A549 (cell line): ENCODE measurements at regions not wholly inside any gene's neighbourhood (a gene's known extent, or its start where the extent isn't known, plus 50 kb on each side); places are given as distances from the start of the nearest gene placed in this dataset.

ENCODE experiments used
- ATAC-seq, 2 experiments: fragments of 200-7000 bp in 1 of 2; fragments of >200 bp in 1 of 2; cut with Nextera tagmentation in 1 of 2; cut with Tn5 transposase in 1 of 2; 3 replicates each; pipeline versions ENCODE4 v1.8.0 to v1.9.1; 2018 to 2020; ENCODE audit warnings: mild to moderate bottlenecking in 1 of 2, moderate library complexity in 1 of 2
- CTCF ChIA-PET: fragments of 300-600 bp; sonication (Branson Sonifier 250); formaldehyde crosslinking; extraction: SDS; loops from one replicate; lab custom pipeline; 2021; ENCODE audit warnings: antibody characterized with exemption, inconsistent platforms; lab: Yijun Ruan, JAX
- POLR2A ChIA-PET: fragments of 350-600 bp; formaldehyde crosslinking; extraction: SDS; loops from one replicate; lab custom pipeline; 2021; ENCODE audit warnings: antibody characterized with exemption, inconsistent platforms; lab: Yijun Ruan, JAX
- DNase-seq, 2 experiments: peaks; one replicate each; pipeline versions ENCODE4 v3.0.0 to v3.0.0-alpha.2; 2011 to 2016; ENCODE audit warnings: low read depth in 1 of 2, low spot score in 1 of 2
- FAIRE-seq: peaks from 2 replicates; lab custom pipeline; 2011; peaks lifted over from hg19 to GRCh38; lab: Jason Lieb, UNC
- H3K27ac ChIP-seq, 2 experiments: fragments of >200 bp; sonication (Bioruptor Twin); formaldehyde crosslinking; 3 replicates each; pipeline ENCODE4 v1.5.1; 2016 to 2017
- H3K4me1 ChIP-seq: fragments of >200 bp; sonication (Bioruptor Twin); formaldehyde crosslinking; 3 replicates; pipeline ENCODE4 v1.6.1; 2016
- H3K4me2 ChIP-seq: fragments of >200 bp; sonication (Bioruptor Twin); formaldehyde crosslinking; 3 replicates; pipeline ENCODE4 v1.6.1; 2016
- H3K4me3 ChIP-seq: fragments of >200 bp; sonication (Bioruptor Twin); formaldehyde crosslinking; 3 replicates; pipeline ENCODE4 v1.5.1; 2016
- H3K9me3 ChIP-seq: fragments of >200 bp; sonication (Bioruptor Twin); formaldehyde crosslinking; 3 replicates; pipeline ENCODE4 v1.6.1; 2016
- CEBPB ChIP-seq, 2 experiments: fragments of >200 bp in 1 of 2; sonication (Bioruptor Twin) in 1 of 2; formaldehyde crosslinking in 1 of 2; IDR thresholded peaks; 2 replicates each; pipeline ENCODE4 v1.6.1; 2012 to 2016
- CHD4 ChIP-seq: fragments of 200-600 bp; sonication (generic); IDR thresholded peaks from 2 replicates; pipeline ENCODE4 v1.6.1; 2016; ENCODE audit warnings: antibody characterized with exemption, mild to moderate bottlenecking, borderline replicate concordance
- EP300 ChIP-seq, 2 experiments: fragments of >200 bp; sonication (Bioruptor Twin); formaldehyde crosslinking; IDR thresholded peaks; 2 replicates in 1 of 2; 3 replicates in 1 of 2; pipeline ENCODE4 v1.6.1; 2016 to 2017
- FOSL2 ChIP-seq, 2 experiments: fragments of 450-650 bp in 1 of 2; fragments of >200 bp in 1 of 2; sonication (Bioruptor Twin) in 1 of 2; formaldehyde crosslinking; IDR thresholded peaks; 2 replicates each; pipeline versions ENCODE4 v1.5.0 to v1.6.1; 2016 to 2020; ENCODE audit warnings: mild to moderate bottlenecking in 1 of 2, moderate library complexity in 1 of 2
- HDAC2 ChIP-seq: fragments of 200-600 bp; sonication (generic); IDR thresholded peaks from 2 replicates; pipeline ENCODE4 v1.6.1; 2016
- HEYL ChIP-seq: fragments of 250-450 bp; sonication (Bioruptor Pico); IDR thresholded peaks from 2 replicates; pipeline ENCODE4 v1.8.0; 2021; ENCODE audit warnings: mild to moderate bottlenecking, moderate library complexity
- HOXA7 ChIP-seq: fragments of 250-450 bp; sonication (Bioruptor Pico); IDR thresholded peaks from 2 replicates; pipeline ENCODE4 v1.5.0; 2020; ENCODE audit warnings: mild to moderate bottlenecking, moderate library complexity
- KDM1A ChIP-seq: fragments of 200-600 bp; sonication (generic); IDR thresholded peaks from 2 replicates; pipeline ENCODE4 v1.6.1; 2016; ENCODE audit warnings: low read depth, mild to moderate bottlenecking
- MAX ChIP-seq: IDR thresholded peaks from 2 replicates; pipeline ENCODE4 v1.6.1; 2012
- MAZ ChIP-seq: fragments of 150-350 bp; IDR thresholded peaks from 2 replicates; pipeline ENCODE4 v1.6.1; 2014; ENCODE audit warnings: antibody characterized with exemption, low read depth, low read length, borderline replicate concordance
- NFE2L2 ChIP-seq: fragments of 150-350 bp; conservative IDR thresholded peaks from 2 replicates; pipeline ENCODE4 v1.6.1; 2014; ENCODE audit warnings: low read length
- NR3C1 ChIP-seq: fragments of >200 bp; sonication (Bioruptor Twin); formaldehyde crosslinking; IDR thresholded peaks from 3 replicates; pipeline ENCODE4 v1.6.1; 2017
- PBX3 ChIP-seq: IDR thresholded peaks from 2 replicates; pipeline ENCODE4 v1.6.1; 2012
- POLR2AphosphoS2 ChIP-seq: conservative IDR thresholded peaks from 2 replicates; pipeline ENCODE4 v1.6.1; 2012; ENCODE audit warnings: low read length, improper control_type of control experiment, inconsistent platforms
- REST ChIP-seq: fragments of 200-600 bp; sonication (generic); IDR thresholded peaks from 2 replicates; pipeline ENCODE4 v1.6.1; 2016; ENCODE audit warnings: antibody characterized with exemption, mild to moderate bottlenecking, moderate library complexity
- RNF2 ChIP-seq: fragments of 200-600 bp; sonication (generic); IDR thresholded peaks from 2 replicates; pipeline ENCODE4 v1.6.1; 2016; ENCODE audit warnings: low read depth, mild to moderate bottlenecking, antibody characterized with exemption, moderate library complexity, borderline replicate concordance
- SMC3 ChIP-seq: fragments of >200 bp; sonication (Bioruptor Twin); formaldehyde crosslinking; IDR thresholded peaks from 3 replicates; pipeline ENCODE4 v1.6.1; 2018; ENCODE audit warnings: inconsistent platforms
- SREBF2 ChIP-seq: fragments of 450-650 bp; IDR thresholded peaks from 2 replicates; pipeline ENCODE4 v1.6.1; 2014; ENCODE audit warnings: mild to moderate bottlenecking, moderate library complexity
- TFCP2L1 ChIP-seq: fragments of 250-450 bp; sonication (Bioruptor Pico); IDR thresholded peaks from 2 replicates; pipeline ENCODE4 v1.5.0; 2021; ENCODE audit warnings: mild to moderate bottlenecking
- TP53 ChIP-seq: fragments of 250-450 bp; sonication (Bioruptor Pico); IDR thresholded peaks from 2 replicates; pipeline ENCODE4 v1.5.0; 2021; ENCODE audit warnings: mild to moderate bottlenecking, moderate library complexity
- USF2 ChIP-seq: fragments of 450-650 bp; IDR thresholded peaks from 2 replicates; pipeline ENCODE4 v1.6.1; 2014; ENCODE audit warnings: antibody characterized with exemption
- ZNF302 ChIP-seq: fragments of 250-450 bp; sonication (Bioruptor Pico); IDR thresholded peaks from 2 replicates; pipeline ENCODE4 v1.9.0; 2021; ENCODE audit warnings: inconsistent platforms, mild to moderate bottlenecking, moderate library complexity
- WGBS: methylation state at CpG from one replicate; pipeline ENCODE4 v1.1.6; 2017; ENCODE audit errors: missing lambda C conversion rate; 5-methylcytosine and 5-hydroxymethylcytosine counted together

- ChIA-PET POLR2A (no interaction called here), CTCF (no interaction called here)
- no peak for TF ChIP-seq CHD4
- TF ChIP-seq MAZ = no peak
- no peak for TF ChIP-seq MAX
- no peak for TF ChIP-seq KDM1A
- TF ChIP-seq FOSL2 (IDR thresholded peaks at IDR 0.05) = no peak
- TF ChIP-seq FOSL2 (CRISPR knock-in tag; IDR thresholded peaks at IDR 0.05) = no peak; the same call in 1 of the 2 replicates
- no peak for TF ChIP-seq ZNF302 (CRISPR knock-in tag)
- TF ChIP-seq NFE2L2 = no peak
- TF ChIP-seq TP53 (CRISPR knock-in tag) = no peak
- TF ChIP-seq SMC3 = no peak
- TF ChIP-seq HOXA7 (CRISPR knock-in tag) = no peak
- no peak for TF ChIP-seq SREBF2
- no peak for TF ChIP-seq PBX3
- TF ChIP-seq USF2 = no peak
- no peak for TF ChIP-seq HDAC2
- no peak for TF ChIP-seq POLR2AphosphoS2
- no peak for TF ChIP-seq EP300 (IDR thresholded peaks at IDR 0.05)
- no peak for TF ChIP-seq REST
- TF ChIP-seq RNF2 = no peak
- no peak for TF ChIP-seq NR3C1
- WGBS = 4% methylated on average over 4 of the region's 4 CpGs
- Histone ChIP-seq H3K4me1 (no peaks in the 10 kb centered on the region), H3K4me2 (no peak overlapping the region), H3K4me3 (no peak overlapping the region), H3K9me3 (no peaks in the 10 kb centered on the region), H3K27ac (no peak overlapping the region)
- FAIRE-seq (no peak), DNase-seq (no peak), ATAC-seq (no peak)
Measured at GRCh38 chr16:65845466-65846209, 520.9 kb upstream of the CDH5 start.

GRCh38 chr16:65843941-65844340 lies 522.5 kb upstream of the CDH5 start:
- ChIA-PET CTCF (no interaction called here), POLR2A (no interaction called here)
- 50% methylated on average over 2 of the region's 2 CpGs for WGBS

More at GRCh38 chr16:65843941-65844340, 522.5 kb upstream of the CDH5 start:
- DNase-seq = no peak
- no peak for FAIRE-seq
- TF ChIP-seq HEYL (CRISPR knock-in tag) = no peak
- TF ChIP-seq CEBPB (IDR thresholded peaks at IDR 0.05) = no peak
- no peak for TF ChIP-seq SREBF2
- TF ChIP-seq TFCP2L1 (CRISPR knock-in tag) = no peak
- Histone ChIP-seq H3K27ac (no peak overlapping the region), H3K9me3 (no peaks in the 10 kb centered on the region), H3K4me2 (no peak overlapping the region), H3K4me1 (no peaks in the 10 kb centered on the region), H3K4me3 (no peak overlapping the region)
- no peak for ATAC-seq
